GM18520 (cell line): ENCODE measurements at regions not wholly inside any gene's neighbourhood (a gene's known extent, or its start where the extent isn't known, plus 50 kb on each side); places are given as distances from the start of the nearest gene placed in this dataset.

Experiments
- ATAC-seq: cut with Tn5 transposase; IDR thresholded peaks from one replicate; pipeline ENCODE4 v1.9.1; 2021; ENCODE audit not compliant: unreplicated experiment

DNA sequence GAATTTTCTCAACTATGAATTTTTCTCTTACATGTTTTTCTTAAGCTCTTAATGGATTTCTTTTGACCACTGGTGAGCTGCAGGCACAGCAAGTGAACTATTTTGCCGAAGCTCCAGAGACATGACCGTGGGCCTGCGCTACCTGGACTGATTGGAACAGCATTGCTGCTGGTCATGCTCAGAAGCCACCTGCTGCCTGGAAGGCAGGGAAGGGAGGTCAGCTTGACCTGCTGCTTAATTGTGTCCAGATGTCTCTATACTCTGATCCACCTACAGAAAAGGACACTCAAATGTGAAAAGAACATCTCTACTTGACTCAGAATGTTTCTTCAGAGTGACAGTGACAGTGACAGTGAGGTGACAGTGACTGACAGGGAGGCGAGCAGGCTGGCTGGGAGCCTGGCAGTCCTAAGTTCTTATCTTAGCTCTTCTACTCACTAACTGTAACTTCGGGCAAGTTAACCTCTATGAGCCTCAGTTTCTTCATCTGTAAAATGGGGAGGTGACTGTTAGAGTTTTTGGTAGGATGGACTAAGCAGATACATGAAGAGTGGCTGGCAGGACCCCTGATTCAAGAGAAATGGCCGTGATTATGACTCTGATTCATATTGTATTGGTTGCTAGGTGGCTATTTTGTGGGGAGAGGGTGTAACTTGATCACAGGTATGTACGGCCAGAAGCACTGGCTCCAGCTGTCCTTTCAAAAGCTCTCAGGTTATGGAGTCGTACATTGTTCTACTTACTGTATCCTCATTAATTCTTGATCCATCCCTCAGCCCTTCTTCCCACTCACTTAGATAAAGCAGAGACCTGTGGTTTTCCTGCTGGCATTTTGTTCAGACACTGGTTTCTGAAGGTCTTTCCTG, 54.8 kb upstream of the DLG1 start:
- no peak for ATAC-seq

DNA sequence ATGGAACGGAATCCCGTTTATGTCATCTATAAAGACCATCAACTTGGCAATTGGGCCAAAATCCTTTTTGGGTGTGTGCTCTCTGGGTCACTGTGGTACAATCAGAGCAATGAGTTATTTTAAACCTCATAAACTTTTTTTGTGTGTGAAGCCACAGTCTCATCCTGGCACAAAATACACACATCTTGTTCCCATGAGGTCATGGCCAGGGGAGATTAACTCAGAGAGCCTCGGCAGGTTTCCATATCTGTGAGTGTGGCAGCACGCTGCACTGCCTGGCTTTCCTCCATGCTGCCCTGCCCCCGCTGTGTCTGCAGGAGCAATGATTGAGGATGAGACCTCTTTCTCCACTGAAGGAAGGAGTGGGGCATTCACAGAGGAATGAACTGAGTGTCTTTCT, 54.0 kb upstream of the DLG1 start:
- no peak for ATAC-seq

DNA sequence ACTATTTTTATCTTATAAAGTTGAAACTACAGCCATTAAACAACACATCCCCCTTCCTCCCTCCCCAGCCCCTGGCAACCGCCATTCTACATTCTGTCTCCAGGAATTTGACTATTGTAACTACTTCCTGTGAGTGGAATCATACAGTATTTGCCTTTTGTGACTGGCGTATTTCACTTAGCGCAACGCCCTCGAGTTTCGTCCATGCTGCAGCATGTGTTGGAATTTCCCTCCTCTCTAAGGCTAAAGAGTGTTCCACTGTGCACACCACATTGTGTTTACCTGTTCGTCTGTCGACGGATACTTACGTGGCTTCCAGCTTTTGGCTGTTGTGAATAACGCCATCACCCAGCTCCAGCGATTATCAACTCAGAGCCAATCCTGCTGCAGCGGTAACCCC, 52.0 kb upstream of the DLG1 start:
- no peak for ATAC-seq

DNA sequence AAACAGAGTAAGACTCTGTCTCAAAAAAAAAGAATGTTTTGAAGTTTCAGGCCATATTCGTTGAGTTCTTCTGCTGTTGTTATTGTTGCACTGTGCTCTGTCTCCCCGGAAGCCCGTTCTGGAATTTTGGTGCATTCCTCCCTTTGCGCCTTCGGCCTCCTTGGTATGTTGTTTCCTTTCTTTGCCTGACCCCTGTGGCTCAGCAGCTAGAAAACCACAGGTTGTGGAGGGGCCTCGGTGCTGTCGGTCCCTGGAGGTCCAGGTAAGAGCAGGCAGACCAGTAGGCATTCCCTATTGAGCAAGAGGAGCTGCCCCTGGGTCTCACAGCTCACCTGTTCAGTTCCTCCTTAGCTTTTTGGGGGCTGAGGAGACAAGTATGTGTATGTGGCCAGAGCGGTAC, 51.0 kb upstream of the DLG1 start:
- ATAC-seq = no peak
